PC-9 (cell line): ENCODE measurements at regions not wholly inside any gene's neighbourhood (a gene's known extent, or its start where the extent isn't known, plus 50 kb on each side); places are given as distances from the start of the nearest gene placed in this dataset.

ENCODE experiments used
- EZH2 ChIP-seq: fragments of 200-600 bp; sonication (generic); IDR thresholded peaks from 2 replicates; pipeline ENCODE4 v1.8.0; 2017; ENCODE audit warnings: antibody characterized with exemption, low read depth
- TF ChIP-seq, protein P1 (sequence below): fragments of 200-600 bp; sonication (generic); conservative IDR thresholded peaks from 2 replicates; pipeline ENCODE4 v1.6.1; 2017; ENCODE audit warnings: mixed run types, antibody characterized with exemption, mild to moderate bottlenecking, moderate library complexity

- TF ChIP-seq, protein P1, sequence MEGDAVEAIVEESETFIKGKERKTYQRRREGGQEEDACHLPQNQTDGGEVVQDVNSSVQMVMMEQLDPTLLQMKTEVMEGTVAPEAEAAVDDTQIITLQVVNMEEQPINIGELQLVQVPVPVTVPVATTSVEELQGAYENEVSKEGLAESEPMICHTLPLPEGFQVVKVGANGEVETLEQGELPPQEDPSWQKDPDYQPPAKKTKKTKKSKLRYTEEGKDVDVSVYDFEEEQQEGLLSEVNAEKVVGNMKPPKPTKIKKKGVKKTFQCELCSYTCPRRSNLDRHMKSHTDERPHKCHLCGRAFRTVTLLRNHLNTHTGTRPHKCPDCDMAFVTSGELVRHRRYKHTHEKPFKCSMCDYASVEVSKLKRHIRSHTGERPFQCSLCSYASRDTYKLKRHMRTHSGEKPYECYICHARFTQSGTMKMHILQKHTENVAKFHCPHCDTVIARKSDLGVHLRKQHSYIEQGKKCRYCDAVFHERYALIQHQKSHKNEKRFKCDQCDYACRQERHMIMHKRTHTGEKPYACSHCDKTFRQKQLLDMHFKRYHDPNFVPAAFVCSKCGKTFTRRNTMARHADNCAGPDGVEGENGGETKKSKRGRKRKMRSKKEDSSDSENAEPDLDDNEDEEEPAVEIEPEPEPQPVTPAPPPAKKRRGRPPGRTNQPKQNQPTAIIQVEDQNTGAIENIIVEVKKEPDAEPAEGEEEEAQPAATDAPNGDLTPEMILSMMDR: no peak
- TF ChIP-seq EZH2: no peak
Observed at GRCh38 chr12:25883026-25883916, 75.2 kb upstream of the RASSF8 start.
